Right lobe of liver (tissue), 6 donors: ENCODE measurements at regions not wholly inside any gene's neighbourhood (a gene's known extent, or its start where the extent isn't known, plus 50 kb on each side); places are given as distances from the start of the nearest gene placed in this dataset.

Experiments used
- ATAC-seq, 4 donors: fragments of 200-7000 bp; cut with Tn5 transposase; one replicate each; pipeline ENCODE4 v1.9.1; 2020; ENCODE audit warnings: mild to moderate bottlenecking in 4 of 4, moderate library complexity in 4 of 4
- DNase-seq, 3 donors: peaks; one replicate each; pipeline ENCODE4 v3.0.0-alpha.2; 2020
- H3K27ac ChIP-seq, 3 donors: fragments of 200-600 bp; one replicate each; pipeline ENCODE4 v1.8.0; 2022
- H3K27me3 ChIP-seq, 2 donors: fragments of 200-600 bp; one replicate each; pipeline ENCODE4 v1.8.0; 2022
- H3K36me3 ChIP-seq, 4 donors: fragments of 200-600 bp; sonication (generic) in 1 of 4; one replicate each; pipeline versions ENCODE4 v1.5.1 to v1.8.0; 2017 to 2022; ENCODE audit warnings: control low read depth in 1 of 4
- H3K4me1 ChIP-seq, 4 donors: fragments of 200-600 bp; sonication (generic) in 1 of 4; one replicate each; pipeline versions ENCODE4 v1.5.1 to v1.8.0; 2017 to 2022; ENCODE audit warnings: control low read depth in 1 of 4
- H3K4me3 ChIP-seq, 3 donors: fragments of 200-600 bp; one replicate each; pipeline ENCODE4 v1.8.0; 2022
- H3K9me3 ChIP-seq, 4 donors: fragments of 200-600 bp; sonication (generic) in 1 of 4; one replicate each; pipeline versions ENCODE4 v1.5.1 to v1.8.0; 2017 to 2022; ENCODE audit warnings: control low read depth in 1 of 4
- POLR2A ChIP-seq: fragments of 450-650 bp; IDR thresholded peaks from one replicate; pipeline ENCODE4 v1.6.1; 2017; ENCODE audit warnings: antibody characterized with exemption, mild to moderate bottlenecking
- WGBS: methylation state at CpG from one replicate; pipeline ENCODE4 v1.1.6; 2018; ENCODE audit warnings: low coverage, low lambda C conversion rate; ENCODE audit not compliant: insufficient coverage; ENCODE audit errors: missing lambda C conversion rate; 5-methylcytosine and 5-hydroxymethylcytosine counted together
- intact Hi-C, 2 donors: fragments of 100-400 bp; cut with DNase I; formaldehyde crosslinking; loops; one replicate each; pipeline versions ENCODE4 v1.11.2 to v1.14.1; 2022
- TF ChIP-seq, protein P1 (sequence below), 4 donors: fragments of 200-600 bp in 3 of 4; fragments of 450-650 bp in 1 of 4; IDR thresholded peaks; one replicate each; pipeline versions ENCODE4 v1.5.1 to v1.8.0; 2016 to 2022; ENCODE audit warnings: antibody characterized with exemption in 4 of 4, mild to moderate bottlenecking in 2 of 4
- donor health status: DM: no; HTN: yes; CAD: no.
- donor health status: DM: no; HTN: no; CAD: no.
- donor health status: DM: no; HTN: no; CAD: no.
- donor health status: DM: no; HTN: yes; CAD: no.
- donor health status: DM: no; HTN: yes; CAD: no.

- H3K27ac ChIP-seq: no peak overlapping the region
- intact Hi-C loops: no loop called here
- DNase-seq (no peak), ATAC-seq (no peak)
- no peaks in the 10 kb centered on the region for H3K9me3 ChIP-seq
- no peaks in the 10 kb centered on the region for H3K27me3 ChIP-seq
- TF ChIP-seq, protein P1, sequence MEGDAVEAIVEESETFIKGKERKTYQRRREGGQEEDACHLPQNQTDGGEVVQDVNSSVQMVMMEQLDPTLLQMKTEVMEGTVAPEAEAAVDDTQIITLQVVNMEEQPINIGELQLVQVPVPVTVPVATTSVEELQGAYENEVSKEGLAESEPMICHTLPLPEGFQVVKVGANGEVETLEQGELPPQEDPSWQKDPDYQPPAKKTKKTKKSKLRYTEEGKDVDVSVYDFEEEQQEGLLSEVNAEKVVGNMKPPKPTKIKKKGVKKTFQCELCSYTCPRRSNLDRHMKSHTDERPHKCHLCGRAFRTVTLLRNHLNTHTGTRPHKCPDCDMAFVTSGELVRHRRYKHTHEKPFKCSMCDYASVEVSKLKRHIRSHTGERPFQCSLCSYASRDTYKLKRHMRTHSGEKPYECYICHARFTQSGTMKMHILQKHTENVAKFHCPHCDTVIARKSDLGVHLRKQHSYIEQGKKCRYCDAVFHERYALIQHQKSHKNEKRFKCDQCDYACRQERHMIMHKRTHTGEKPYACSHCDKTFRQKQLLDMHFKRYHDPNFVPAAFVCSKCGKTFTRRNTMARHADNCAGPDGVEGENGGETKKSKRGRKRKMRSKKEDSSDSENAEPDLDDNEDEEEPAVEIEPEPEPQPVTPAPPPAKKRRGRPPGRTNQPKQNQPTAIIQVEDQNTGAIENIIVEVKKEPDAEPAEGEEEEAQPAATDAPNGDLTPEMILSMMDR (IDR thresholded peaks at IDR 0.05): no peak
- TF ChIP-seq POLR2A: no peak
- H3K4me1 ChIP-seq: no peaks in the 10 kb centered on the region
- WGBS: 44% methylated on average over 2 of the region's 2 CpGs
- no peak overlapping the region for H3K4me3 ChIP-seq
- H3K36me3 ChIP-seq: no peaks in the 10 kb centered on the region
These were observed 379.0 kb downstream of the NOVA1 start for GRCh38 chr14:26218861-26219260.

DNA sequence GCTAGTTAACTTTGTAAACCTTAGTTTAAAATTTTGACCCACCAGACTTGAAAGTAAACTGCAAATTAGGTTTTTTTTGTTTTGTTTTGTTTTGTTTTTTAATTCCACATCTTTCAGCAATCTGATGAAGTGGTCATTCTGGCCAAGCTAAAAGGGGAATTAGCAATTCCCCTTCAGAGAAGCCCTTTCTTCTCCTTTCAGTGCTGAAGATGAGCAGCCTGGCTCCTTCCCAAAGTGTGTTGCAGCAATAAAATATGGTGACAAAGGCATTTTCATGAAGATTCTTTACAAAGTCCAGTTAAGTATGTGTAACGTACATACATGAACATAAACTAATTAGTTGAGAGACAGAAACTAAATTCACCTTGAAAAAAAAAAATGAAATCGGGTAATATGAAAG lies 380.1 kb downstream of the NOVA1 start:
- Histone ChIP-seq H3K27ac (no peak overlapping the region), H3K27me3 (no peaks in the 10 kb centered on the region), H3K4me1 (no peaks in the 10 kb centered on the region), H3K9me3 (no peaks in the 10 kb centered on the region), H3K36me3 (no peaks in the 10 kb centered on the region), H3K4me3 (no peak overlapping the region)
- DNase-seq: no peak
- WGBS: 63% methylated on average over 2 of the region's 2 CpGs
- no peak for TF ChIP-seq POLR2A
- TF ChIP-seq, protein P1 (IDR thresholded peaks at IDR 0.05): no peak
- no peak for ATAC-seq
- intact Hi-C loops: no loop called here

DNA sequence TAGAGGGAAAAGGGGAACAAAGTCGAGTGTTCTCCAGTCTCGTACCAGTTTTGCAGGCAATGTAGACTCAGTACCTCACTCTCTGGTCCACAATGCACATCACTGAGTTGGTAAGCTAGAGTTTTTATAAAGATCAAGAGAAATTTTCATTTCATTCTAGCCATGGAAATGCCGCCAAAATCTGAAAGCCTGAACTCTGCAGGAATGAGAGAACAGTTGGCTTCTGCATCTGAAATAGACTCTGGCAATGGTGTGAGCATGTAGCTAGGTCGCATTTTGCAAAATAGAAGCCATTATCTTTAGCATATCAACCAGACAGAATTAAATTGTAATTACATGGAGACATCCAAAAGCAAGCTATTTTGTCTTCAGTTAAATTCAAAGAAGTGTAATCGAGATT lies 381.0 kb downstream of the NOVA1 start:
- Histone ChIP-seq H3K4me3 (no peak overlapping the region), H3K4me1 (no peaks in the 10 kb centered on the region), H3K27me3 (no peaks in the 10 kb centered on the region), H3K27ac (no peak overlapping the region), H3K9me3 (no peaks in the 10 kb centered on the region), H3K36me3 (no peaks in the 10 kb centered on the region)
- 58% methylated on average over 5 of the region's 5 CpGs for WGBS
- DNase-seq: no peak
- no peak for TF ChIP-seq POLR2A
- TF ChIP-seq, protein P1 (IDR thresholded peaks at IDR 0.05): no peak
- intact Hi-C loops: no loop called here
- no peak for ATAC-seq

GRCh38 chr14:26213846-26214575 lies 383.8 kb downstream of the NOVA1 start:
- H3K4me3 ChIP-seq: no peak overlapping the region
- no peaks in the 10 kb centered on the region for H3K9me3 ChIP-seq
- no peaks in the 10 kb centered on the region for H3K27me3 ChIP-seq
- no peaks in the 10 kb centered on the region for H3K4me1 ChIP-seq
- no peaks in the 10 kb centered on the region for H3K36me3 ChIP-seq
- TF ChIP-seq POLR2A: no peak
- TF ChIP-seq, protein P1 (IDR thresholded peaks at IDR 0.05): no peak
- intact Hi-C loops: no loop called here
- no peak for ATAC-seq
- no peak overlapping the region for H3K27ac ChIP-seq
- 85% methylated on average over 1 of the region's 1 CpG for WGBS
- no peak for DNase-seq
